ENCODE measurements at regions not wholly inside any gene's neighbourhood (a gene's known extent, or its start where the extent isn't known, plus 50 kb on each side); places are given as distances from the start of the nearest gene placed in this dataset.

- TF ChIP-seq REST (IDR thresholded peaks at IDR 0.05; ENCODE audit: unreplicated experiment) (no peak), EZH2phosphoT487 (IDR thresholded peaks at IDR 0.05; ENCODE audit: unreplicated experiment) (no peak), STAT1 (IDR thresholded peaks at IDR 0.05; ENCODE audit: unreplicated experiment) (no peak)
Measured at GRCh38 chr6:131431718-131432117, 141.3 kb upstream of the ARG1 start (continued).

- Histone ChIP-seq H3K27me3 (ENCODE audit: insufficient read depth) (no peaks in the 10 kb centered on the region), H3K4me2 (no peak overlapping the region), H3K4me1 (ENCODE audit: insufficient read depth) (0 out of 2 replicates have a peak, but pooled peaks cover 3% of the 10 kb centered on the region), H3K27ac (ENCODE audit: low read depth) (no peak overlapping the region), H2AFZ (no peak overlapping the region), H3K79me2 (replicated peaks; ENCODE audit: insufficient read depth) (no peaks in the 10 kb centered on the region), H4K20me1 (replicated peaks; ENCODE audit: insufficient read depth) (no peaks in the 10 kb centered on the region), H3K36me3 (ENCODE audit: insufficient read depth) (no peaks in the 10 kb centered on the region), H3F3A (replicated peaks; ENCODE audit: low read depth) (no peaks in the 10 kb centered on the region), H3K4me3 (no peak overlapping the region), H3K9me2 (ENCODE audit: insufficient read depth) (peaks cover 20% of the 10 kb centered on the region; the same call in 1 of the 2 replicates)
- Mint-ChIP-seq H3K27me3 (ENCODE audit: insufficient read depth, low read depth, poor library complexity) (no peaks in the 10 kb centered on the region), H3K4me1 (no peaks in the 10 kb centered on the region; the same call in 2 of the 3 replicates), H3K4me3 (no peak overlapping the region), H3K9me3 (peaks cover 5% of the 10 kb centered on the region; the same call in 2 of the 3 replicates), H3K27ac (no peak overlapping the region), H3K36me3 (ENCODE audit: low read depth) (peaks cover 4% of the 10 kb centered on the region; the same call in 1 of the 3 replicates)
- no peak for DNase-seq (ENCODE audit: low spot score)
- ATAC-seq, result no peak
- TF ChIP-seq ZNF114 (CRISPR knock-in tag; IDR thresholded peaks at IDR 0.05) (no peak), JUNB (IDR thresholded peaks at IDR 0.05; ENCODE audit: unreplicated experiment) (no peak), ZNF462 (CRISPR knock-in tag; IDR thresholded peaks at IDR 0.05) (no peak), REST (IDR thresholded peaks at IDR 0.05; ENCODE audit: unreplicated experiment) (no peak), CREB1 (CRISPR knock-in tag; IDR thresholded peaks at IDR 0.05; ENCODE audit: low read depth) (no peak), ETS1 (IDR thresholded peaks at IDR 0.05) (no peak), STAT1 (IDR thresholded peaks at IDR 0.05; ENCODE audit: unreplicated experiment) (no peak), POLR2AphosphoS5 (IDR thresholded peaks at IDR 0.05; ENCODE audit: low read depth) (no peak), ZNF331 (CRISPR knock-in tag; IDR thresholded peaks at IDR 0.05; ENCODE audit: low read depth) (no peak)
Measured at GRCh38 chr6:131433927-131434326, 139.1 kb upstream of the ARG1 start.

Data from GM23338 (cell line).